ENCODE measurements at regions not wholly inside any gene's neighbourhood (a gene's known extent, or its start where the extent isn't known, plus 50 kb on each side); places are given as distances from the start of the nearest gene placed in this dataset.
"Not testable (repeated sequence)": the region's sequence is repeated elsewhere in the genome, so short reads cannot be mapped to it uniquely, and the experiment has no call there.

DNA sequence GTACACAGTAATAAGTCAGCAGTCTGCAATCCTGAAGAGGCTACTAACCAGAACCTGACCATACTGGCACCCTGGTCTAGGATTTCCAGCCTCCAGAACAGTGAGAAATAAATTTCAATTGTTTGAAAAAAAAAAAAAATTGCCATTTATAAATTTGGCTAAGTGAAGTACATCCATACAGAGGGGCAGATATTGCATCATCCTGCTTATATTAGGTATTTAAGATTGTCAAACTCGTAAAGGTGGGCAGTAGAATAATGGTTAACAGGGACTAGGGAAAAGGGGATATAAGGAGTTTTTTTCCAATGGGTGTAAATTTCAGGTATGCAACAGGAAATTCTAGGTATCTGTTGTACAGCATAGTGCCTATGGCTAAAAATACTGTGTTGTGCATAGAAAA is 1250.9 kb downstream of the BRINP3 start:
- Histone ChIP-seq H3K4me1 (no peaks in the 10 kb centered on the region), H3K9me3 (replicated peaks) (peaks cover 25% of the 10 kb centered on the region), H3K27me3 (ENCODE audit: low read depth) (no peaks in the 10 kb centered on the region), H3K4me3 (no peak overlapping the region), H3K27ac (replicated peaks) (no peak overlapping the region), H3K36me3 (no peaks in the 10 kb centered on the region)
- TF ChIP-seq, protein P1, sequence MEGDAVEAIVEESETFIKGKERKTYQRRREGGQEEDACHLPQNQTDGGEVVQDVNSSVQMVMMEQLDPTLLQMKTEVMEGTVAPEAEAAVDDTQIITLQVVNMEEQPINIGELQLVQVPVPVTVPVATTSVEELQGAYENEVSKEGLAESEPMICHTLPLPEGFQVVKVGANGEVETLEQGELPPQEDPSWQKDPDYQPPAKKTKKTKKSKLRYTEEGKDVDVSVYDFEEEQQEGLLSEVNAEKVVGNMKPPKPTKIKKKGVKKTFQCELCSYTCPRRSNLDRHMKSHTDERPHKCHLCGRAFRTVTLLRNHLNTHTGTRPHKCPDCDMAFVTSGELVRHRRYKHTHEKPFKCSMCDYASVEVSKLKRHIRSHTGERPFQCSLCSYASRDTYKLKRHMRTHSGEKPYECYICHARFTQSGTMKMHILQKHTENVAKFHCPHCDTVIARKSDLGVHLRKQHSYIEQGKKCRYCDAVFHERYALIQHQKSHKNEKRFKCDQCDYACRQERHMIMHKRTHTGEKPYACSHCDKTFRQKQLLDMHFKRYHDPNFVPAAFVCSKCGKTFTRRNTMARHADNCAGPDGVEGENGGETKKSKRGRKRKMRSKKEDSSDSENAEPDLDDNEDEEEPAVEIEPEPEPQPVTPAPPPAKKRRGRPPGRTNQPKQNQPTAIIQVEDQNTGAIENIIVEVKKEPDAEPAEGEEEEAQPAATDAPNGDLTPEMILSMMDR (IDR thresholded peaks at IDR 0.05; ENCODE audit: borderline replicate concordance): no peak
- no peak for DNase-seq
- intact Hi-C loops (cut with micrococcal nuclease): no loop called here

DNA sequence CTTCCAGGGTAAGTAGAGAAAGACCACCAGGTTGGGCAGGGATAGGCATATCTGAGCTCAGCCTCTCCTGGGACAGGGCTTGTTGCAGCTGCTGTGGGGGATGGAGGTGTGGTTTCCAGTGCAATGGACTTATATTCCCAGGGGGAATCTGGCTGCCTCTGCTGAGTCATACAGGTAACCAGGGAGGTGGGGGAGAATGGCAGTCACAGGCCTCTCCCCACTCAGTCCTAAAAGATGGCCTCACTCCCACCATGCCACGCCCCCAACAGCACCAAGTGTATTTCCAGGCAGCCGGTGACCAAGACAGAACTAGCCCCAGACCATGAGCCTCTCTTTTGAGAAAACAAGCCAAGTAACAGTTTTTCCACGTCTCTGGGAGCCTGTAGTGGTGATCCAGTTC is 1240.7 kb downstream of the BRINP3 start:
- no peaks in the 10 kb centered on the region for H3K36me3 ChIP-seq
- no peaks in the 10 kb centered on the region for H3K4me1 ChIP-seq
- no peak for DNase-seq
- H3K27ac ChIP-seq (replicated peaks): no peak overlapping the region
- TF ChIP-seq, protein P1 (IDR thresholded peaks at IDR 0.05; ENCODE audit: borderline replicate concordance): no peak
- intact Hi-C loops (cut with micrococcal nuclease): no loop called here
- H3K4me3 ChIP-seq: no peak overlapping the region
- no peaks in the 10 kb centered on the region for H3K27me3 ChIP-seq (ENCODE audit: low read depth)
- H3K9me3 ChIP-seq (replicated peaks): peaks cover 9% of the 10 kb centered on the region

DNA sequence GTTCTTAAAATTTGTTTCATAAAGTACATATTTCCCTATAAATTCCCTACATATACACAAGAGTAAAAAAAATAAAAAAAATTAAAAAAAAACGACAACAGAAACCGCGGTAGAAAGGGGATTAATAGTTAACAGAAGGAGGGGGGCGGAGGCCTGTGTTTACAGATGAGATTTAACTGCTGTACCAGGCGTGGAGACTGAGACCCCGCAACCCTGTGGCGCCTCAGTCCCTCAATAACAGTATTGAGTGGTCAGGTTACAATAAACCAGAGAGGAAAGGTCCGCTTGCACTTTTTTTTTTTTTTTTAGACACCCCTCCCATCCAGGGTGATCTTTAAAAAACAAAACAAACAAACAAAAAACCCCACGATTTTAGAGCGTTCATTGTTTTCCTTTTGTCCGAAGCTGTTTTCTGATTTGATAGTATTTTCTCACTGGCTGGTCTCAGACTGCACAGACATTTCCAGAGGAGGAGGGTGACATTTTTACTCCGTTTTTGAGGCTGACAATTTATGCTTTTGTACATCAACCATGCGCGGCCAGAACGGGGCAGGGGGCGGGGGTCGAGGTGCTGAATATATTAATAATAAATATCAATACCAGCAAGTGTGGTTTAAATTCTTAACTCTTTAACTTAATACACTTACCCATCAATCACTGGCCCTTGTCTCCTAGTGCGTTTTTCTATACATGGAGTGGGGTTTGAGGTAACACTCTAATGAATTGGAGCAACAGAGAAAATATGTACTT is 1223.9 kb downstream of the BRINP3 start:
- intact Hi-C loops (cut with micrococcal nuclease): no loop called here
- Histone ChIP-seq H3K27ac (replicated peaks) (no peak overlapping the region), H3K9me3 (replicated peaks) (peaks cover 17% of the 10 kb centered on the region), H3K4me1 (no peaks in the 10 kb centered on the region), H3K27me3 (ENCODE audit: low read depth) (no peaks in the 10 kb centered on the region), H3K36me3 (no peaks in the 10 kb centered on the region), H3K4me3 (no peak overlapping the region)
- no peak for DNase-seq
- TF ChIP-seq, protein P1 (IDR thresholded peaks at IDR 0.05; ENCODE audit: borderline replicate concordance): no peak

DNA sequence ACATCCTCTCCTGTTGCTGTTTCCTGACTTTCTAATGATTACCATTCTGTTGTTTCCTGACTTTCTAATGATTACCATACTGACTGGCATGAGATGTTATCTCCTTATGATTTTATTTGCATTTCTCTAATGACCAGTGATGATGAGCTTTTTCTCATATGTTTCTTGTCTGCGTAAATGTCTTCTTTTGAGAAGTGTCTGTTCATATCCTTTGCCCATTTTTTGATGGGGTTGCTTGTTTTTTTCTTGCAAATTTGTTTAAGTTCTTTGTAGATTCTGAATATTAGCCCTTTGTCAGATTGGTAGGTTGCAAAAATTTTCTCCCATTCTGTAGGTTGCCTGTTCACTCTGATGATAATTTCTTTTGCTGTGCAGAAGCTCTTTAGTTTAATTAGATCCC is 1216.5 kb downstream of the BRINP3 start:
- DNase-seq; H3K4me3 ChIP-seq; H3K4me1 ChIP-seq; H3K36me3 ChIP-seq; H3K27me3 ChIP-seq (ENCODE audit: low read depth); H3K27ac ChIP-seq (replicated peaks); intact Hi-C loops (cut with micrococcal nuclease): not testable (repeated sequence)
- H3K9me3 ChIP-seq (replicated peaks): peaks cover 54% of the 10 kb centered on the region

DNA sequence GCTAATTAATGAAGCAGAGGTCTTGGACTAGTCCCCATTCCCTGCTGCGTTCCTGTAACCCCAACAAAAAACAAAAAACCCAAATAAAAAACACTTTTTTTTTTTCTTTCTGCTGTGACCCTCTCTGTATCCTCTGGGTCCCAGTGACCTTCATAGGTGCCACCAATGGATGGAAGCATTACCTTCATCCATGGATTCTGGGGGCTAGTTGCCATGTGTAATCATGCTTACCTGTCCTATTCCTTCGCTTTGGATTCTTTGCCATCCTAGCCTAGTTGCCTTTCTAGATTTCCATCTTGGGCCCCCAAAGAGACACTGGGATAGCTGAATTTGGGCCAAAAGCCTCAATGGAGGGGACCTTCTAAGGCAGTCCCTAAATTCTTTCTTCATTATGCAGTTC is 1208.7 kb downstream of the BRINP3 start:
- no peaks in the 10 kb centered on the region for H3K27me3 ChIP-seq (ENCODE audit: low read depth)
- no peaks in the 10 kb centered on the region for H3K4me1 ChIP-seq
- H3K4me3 ChIP-seq: no peak overlapping the region
- H3K9me3 ChIP-seq (replicated peaks): peaks cover 69% of the 10 kb centered on the region
- TF ChIP-seq, protein P1 (IDR thresholded peaks at IDR 0.05; ENCODE audit: borderline replicate concordance): no peak
- H3K36me3 ChIP-seq: no peaks in the 10 kb centered on the region
- intact Hi-C loops (cut with micrococcal nuclease): no loop called here
- no peak overlapping the region for H3K27ac ChIP-seq (replicated peaks)
- no peak for DNase-seq

DNA sequence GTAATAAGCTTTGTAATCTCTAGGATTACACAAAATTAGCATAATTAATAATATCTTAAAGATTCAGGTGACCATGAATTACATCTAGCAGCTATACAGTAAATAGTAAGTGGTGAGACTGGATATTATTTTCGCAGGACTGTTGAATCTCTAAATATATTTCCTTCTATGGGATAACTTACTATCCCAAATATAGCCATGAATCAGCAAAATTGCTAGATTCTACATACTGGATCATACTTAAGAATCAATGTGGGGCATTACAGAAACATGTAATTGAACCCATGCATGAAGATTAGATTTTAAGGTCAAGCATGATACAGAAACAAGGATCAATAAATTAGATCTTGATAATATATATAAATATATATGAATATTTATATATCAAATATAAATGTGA is 1203.4 kb downstream of the BRINP3 start:
- Histone ChIP-seq H3K36me3 (no peaks in the 10 kb centered on the region), H3K9me3 (replicated peaks) (peaks cover 28% of the 10 kb centered on the region), H3K27ac (replicated peaks) (no peak overlapping the region), H3K4me1 (no peaks in the 10 kb centered on the region), H3K27me3 (ENCODE audit: low read depth) (no peaks in the 10 kb centered on the region), H3K4me3 (no peak overlapping the region)
- DNase-seq: no peak
- TF ChIP-seq, protein P1 (IDR thresholded peaks at IDR 0.05; ENCODE audit: borderline replicate concordance): no peak
- intact Hi-C loops (cut with micrococcal nuclease): no loop called here
